Stimulated activated CD4-positive, alpha-beta T cell treated with anti-CD3 and anti-CD28 coated beads, Interleukin-1b, Interleukin-23, amount 100 ng/mL, for 4 hours (primary cell): ENCODE measurements at regions not wholly inside any gene's neighbourhood (a gene's known extent, or its start where the extent isn't known, plus 50 kb on each side); places are given as distances from the start of the nearest gene placed in this dataset.
"Not testable (repeated sequence)": the region's sequence is repeated elsewhere in the genome, so short reads cannot be mapped to it uniquely, and the experiment has no call there.

ENCODE experiments used
- DNase-seq, 2 donors: peaks; one replicate each; pipeline ENCODE4 v3.0.0-alpha.2; 2020; ENCODE audit warnings: low read depth in 2 of 2

GRCh38 chr12:131249246-131250027, 295.7 kb downstream of the ADGRD1 start:
- no peak for DNase-seq

GRCh38 chr12:131250028-131250950, 296.6 kb downstream of the ADGRD1 start:
- DNase-seq = no peak

- DNase-seq = no peak
Observed at GRCh38 chr12:131250951-131251315, 297.2 kb downstream of the ADGRD1 start.

- DNase-seq = no peak
Observed at GRCh38 chr12:131251336-131252101, 297.8 kb downstream of the ADGRD1 start.

GRCh38 chr12:131253376-131254026, 299.8 kb downstream of the ADGRD1 start:
- DNase-seq = no peak

- no peak for DNase-seq
Observed at GRCh38 chr12:131254374-131254773, 300.7 kb downstream of the ADGRD1 start.

- no peak for DNase-seq
Observed at GRCh38 chr12:131258398-131258797, 304.7 kb downstream of the ADGRD1 start.

GRCh38 chr12:131260251-131260905, 306.7 kb downstream of the ADGRD1 start:
- DNase-seq = no peak

- no peak for DNase-seq
Observed at GRCh38 chr12:131260954-131261353, 307.2 kb downstream of the ADGRD1 start.

GRCh38 chr12:131261906-131262305, 308.2 kb downstream of the ADGRD1 start:
- no peak for DNase-seq

- DNase-seq = no peak
Observed at GRCh38 chr12:131263626-131264025, 309.9 kb downstream of the ADGRD1 start.

- DNase-seq = no peak
Observed at GRCh38 chr12:131264635-131265034, 310.9 kb downstream of the ADGRD1 start.

- DNase-seq = no peak
Observed at GRCh38 chr12:131266591-131267467, 313.1 kb downstream of the ADGRD1 start.

- DNase-seq = no peak
Observed at GRCh38 chr12:131267576-131267975, 313.9 kb downstream of the ADGRD1 start.

GRCh38 chr12:131268123-131268522, 314.4 kb downstream of the ADGRD1 start:
- DNase-seq = not testable (repeated sequence)

GRCh38 chr12:131268571-131268970, 314.9 kb downstream of the ADGRD1 start:
- not testable (repeated sequence) for DNase-seq

GRCh38 chr12:131269551-131269950, 315.8 kb downstream of the ADGRD1 start:
- no peak for DNase-seq

- not testable (repeated sequence) for DNase-seq
Observed at GRCh38 chr12:131269977-131270376, 316.3 kb downstream of the ADGRD1 start.

GRCh38 chr12:131271724-131272123, 318.0 kb downstream of the ADGRD1 start:
- DNase-seq = no peak

- DNase-seq = not testable (repeated sequence)
Observed at GRCh38 chr12:131272283-131272814, 318.6 kb downstream of the ADGRD1 start.
